Activated B cell treated with CpG ODN at 0.5 μM for 24 hours (primary cell): ENCODE measurements at regions not wholly inside any gene's neighbourhood (a gene's known extent, or its start where the extent isn't known, plus 50 kb on each side); places are given as distances from the start of the nearest gene placed in this dataset.

ENCODE experiments used
- ATAC-seq: fragments of 200-7000 bp; cut with Tn5 transposase; one replicate; pipeline ENCODE4 v1.10.0; 2021; ENCODE audit warnings: low read depth, mild to moderate bottlenecking, moderate library complexity
- CTCF ChIA-PET: fragments of 350-600 bp; sonication (Branson Sonifier 250); formaldehyde crosslinking; loops from one replicate; lab custom pipeline; 2021; ENCODE audit warnings: antibody characterized with exemption; lab: Charles Lee
- POLR2A ChIA-PET: fragments of 350-600 bp; sonication (Branson Sonifier 250); formaldehyde crosslinking; loops from one replicate; lab custom pipeline; 2021; ENCODE audit warnings: antibody characterized with exemption; lab: Charles Lee
- DNase-seq: peaks from one replicate; pipeline ENCODE4 v3.0.0; 2022
- H3K27ac Mint-ChIP-seq: one replicate; pipeline ENCODE4 v1.8.0; 2020; ENCODE audit warnings: mixed read lengths
- H3K27me3 Mint-ChIP-seq: one replicate; pipeline ENCODE4 v1.8.0; 2021; ENCODE audit warnings: mixed read lengths
- H3K36me3 Mint-ChIP-seq: one replicate; pipeline ENCODE4 v1.8.0; 2021; ENCODE audit warnings: low read depth, mixed read lengths
- H3K4me1 Mint-ChIP-seq: one replicate; pipeline ENCODE4 v1.8.0; 2021; ENCODE audit warnings: mixed read lengths
- H3K4me3 Mint-ChIP-seq: one replicate; pipeline ENCODE4 v1.8.0; 2020; ENCODE audit warnings: mild to moderate bottlenecking, mixed read lengths
- H3K9me3 Mint-ChIP-seq: one replicate; pipeline ENCODE4 v1.8.0; 2020; ENCODE audit warnings: mixed read lengths
- CTCF ChIP-seq: fragments of 200-600 bp; IDR thresholded peaks from one replicate; pipeline ENCODE4 v1.8.0; 2022; ENCODE audit warnings: antibody characterized with exemption, mild to moderate bottlenecking
- intact Hi-C: fragments of 100-400 bp; cut with micrococcal nuclease; formaldehyde crosslinking; loops from one replicate; pipeline ENCODE4 v1.15.1; 2024

GRCh38 chr11:129324533-129325175 is 51.0 kb upstream of the BARX2 start:
- ATAC-seq (no peak), DNase-seq (no peak)
- no peak overlapping the region for H3K27ac Mint-ChIP-seq
- POLR2A ChIA-PET, result no interaction called here
- H3K4me3 Mint-ChIP-seq, result no peak overlapping the region
- intact Hi-C loops, result no loop called here
- CTCF ChIA-PET, result no interaction called here
- H3K4me1 Mint-ChIP-seq, result no peaks in the 10 kb centered on the region
- H3K9me3 Mint-ChIP-seq, result no peaks in the 10 kb centered on the region
- peaks cover 11% of the 10 kb centered on the region for H3K27me3 Mint-ChIP-seq
- H3K36me3 Mint-ChIP-seq, result no peaks in the 10 kb centered on the region
- TF ChIP-seq CTCF, result no peak

GRCh38 chr11:129323896-129324502 is 51.6 kb upstream of the BARX2 start:
- CTCF ChIA-PET, result no interaction called here
- H3K36me3 Mint-ChIP-seq, result no peaks in the 10 kb centered on the region
- peaks cover 11% of the 10 kb centered on the region for H3K27me3 Mint-ChIP-seq
- intact Hi-C loops, result no loop called here
- no peak for TF ChIP-seq CTCF
- H3K27ac Mint-ChIP-seq, result no peak overlapping the region
- ATAC-seq (no peak), DNase-seq (no peak)
- H3K4me3 Mint-ChIP-seq, result no peak overlapping the region
- no peaks in the 10 kb centered on the region for H3K4me1 Mint-ChIP-seq
- POLR2A ChIA-PET, result no interaction called here
- no peaks in the 10 kb centered on the region for H3K9me3 Mint-ChIP-seq

- H3K27me3 Mint-ChIP-seq, result peaks cover 11% of the 10 kb centered on the region
- H3K36me3 Mint-ChIP-seq, result no peaks in the 10 kb centered on the region
- TF ChIP-seq CTCF, result no peak
- no peak overlapping the region for H3K27ac Mint-ChIP-seq
- ChIA-PET POLR2A (no interaction called here), CTCF (interaction anchor here (1.2 kb wide), 1 partner anchor 9 kb away, joined by 3 read pairs; no protein-coding TSS in a partner anchor)
- intact Hi-C loops, result no loop called here
- H3K9me3 Mint-ChIP-seq, result no peaks in the 10 kb centered on the region
- H3K4me1 Mint-ChIP-seq, result no peaks in the 10 kb centered on the region
- ATAC-seq (no peak), DNase-seq (no peak)
- H3K4me3 Mint-ChIP-seq, result no peak overlapping the region
Observed at GRCh38 chr11:129322941-129323340, 52.7 kb upstream of the BARX2 start.

- POLR2A ChIA-PET, result no interaction called here
- ATAC-seq (no peak), DNase-seq (no peak)
- Mint-ChIP-seq H3K4me1 (no peaks in the 10 kb centered on the region), H3K27me3 (peaks cover 11% of the 10 kb centered on the region), H3K36me3 (no peaks in the 10 kb centered on the region), H3K4me3 (no peak overlapping the region), H3K27ac (no peak overlapping the region), H3K9me3 (no peaks in the 10 kb centered on the region)
- TF ChIP-seq CTCF, result no peak
- CTCF ChIA-PET, result interaction anchor here (1.2 kb wide), 1 partner anchor 10 kb away, joined by 5 read pairs; no protein-coding TSS in a partner anchor
- intact Hi-C loops, result no loop called here
Observed at GRCh38 chr11:129321076-129321475, 54.6 kb upstream of the BARX2 start.

- Mint-ChIP-seq H3K9me3 (no peaks in the 10 kb centered on the region), H3K4me3 (no peak overlapping the region), H3K27me3 (peaks cover 10% of the 10 kb centered on the region), H3K4me1 (no peaks in the 10 kb centered on the region), H3K27ac (no peak overlapping the region), H3K36me3 (no peaks in the 10 kb centered on the region)
- intact Hi-C loops, result no loop called here
- TF ChIP-seq CTCF, result no peak
- ChIA-PET CTCF (interaction anchor here (0.7 to 1.2 kb wide), 2 partner anchors 11 kb away, joined by 3 to 5 read pairs; no protein-coding TSS in a partner anchor), POLR2A (no interaction called here)
- ATAC-seq, result no peak
- DNase-seq, result no peak
Observed at GRCh38 chr11:129320494-129320893, 55.2 kb upstream of the BARX2 start.
